RWPE2 (cell line): ENCODE measurements at regions not wholly inside any gene's neighbourhood (a gene's known extent, or its start where the extent isn't known, plus 50 kb on each side); places are given as distances from the start of the nearest gene placed in this dataset.

Source experiments
- ATAC-seq: fragments of 200-7000 bp; cut with Tn5 transposase; 3 replicates; pipeline ENCODE4 v1.9.1; 2021; ENCODE audit warnings: low read depth
- DNase-seq: peaks from one replicate; pipeline ENCODE4 v3.0.0-alpha.2; 2020; ENCODE audit warnings: low spot score
- H3K27ac ChIP-seq: fragments of 450-650 bp; 2 replicates; pipeline ENCODE4 v1.5.1; 2017; ENCODE audit warnings: mild to moderate bottlenecking; ENCODE audit not compliant: poor library complexity, severe bottlenecking
- H3K27me3 ChIP-seq: fragments of 250-450 bp; sonication (Bioruptor Pico); 2 replicates; pipeline ENCODE4 v1.5.1; 2021; ENCODE audit warnings: mild to moderate bottlenecking, moderate library complexity; ENCODE audit not compliant: insufficient read depth, poor library complexity, severe bottlenecking
- H3K36me3 ChIP-seq: fragments of 250-450 bp; sonication (Bioruptor Pico); 2 replicates; pipeline ENCODE4 v1.5.1; 2020; ENCODE audit warnings: low read depth, mild to moderate bottlenecking, moderate library complexity
- H3K4me1 ChIP-seq: fragments of 250-450 bp; sonication (Bioruptor Pico); 2 replicates; pipeline ENCODE4 v1.5.1; 2021; ENCODE audit warnings: mild to moderate bottlenecking, moderate library complexity; ENCODE audit not compliant: insufficient read depth, poor library complexity, severe bottlenecking
- H3K4me3 ChIP-seq: fragments of 250-450 bp; sonication (Bioruptor Pico); 2 replicates; pipeline ENCODE4 v1.5.1; 2021; ENCODE audit warnings: mild to moderate bottlenecking, moderate library complexity; ENCODE audit not compliant: severe bottlenecking
- H3K9me3 ChIP-seq: fragments of 250-450 bp; sonication (Bioruptor Pico); 2 replicates; pipeline ENCODE4 v1.5.1; 2021; ENCODE audit warnings: mild to moderate bottlenecking, moderate library complexity; ENCODE audit not compliant: severe bottlenecking
- TF ChIP-seq, protein P1 (sequence below): fragments of 450-650 bp; IDR thresholded peaks from one replicate; pipeline ENCODE4 v1.5.1; 2017; ENCODE audit warnings: mild to moderate bottlenecking, moderate library complexity; ENCODE audit not compliant: poor library complexity, severe bottlenecking

DNA sequence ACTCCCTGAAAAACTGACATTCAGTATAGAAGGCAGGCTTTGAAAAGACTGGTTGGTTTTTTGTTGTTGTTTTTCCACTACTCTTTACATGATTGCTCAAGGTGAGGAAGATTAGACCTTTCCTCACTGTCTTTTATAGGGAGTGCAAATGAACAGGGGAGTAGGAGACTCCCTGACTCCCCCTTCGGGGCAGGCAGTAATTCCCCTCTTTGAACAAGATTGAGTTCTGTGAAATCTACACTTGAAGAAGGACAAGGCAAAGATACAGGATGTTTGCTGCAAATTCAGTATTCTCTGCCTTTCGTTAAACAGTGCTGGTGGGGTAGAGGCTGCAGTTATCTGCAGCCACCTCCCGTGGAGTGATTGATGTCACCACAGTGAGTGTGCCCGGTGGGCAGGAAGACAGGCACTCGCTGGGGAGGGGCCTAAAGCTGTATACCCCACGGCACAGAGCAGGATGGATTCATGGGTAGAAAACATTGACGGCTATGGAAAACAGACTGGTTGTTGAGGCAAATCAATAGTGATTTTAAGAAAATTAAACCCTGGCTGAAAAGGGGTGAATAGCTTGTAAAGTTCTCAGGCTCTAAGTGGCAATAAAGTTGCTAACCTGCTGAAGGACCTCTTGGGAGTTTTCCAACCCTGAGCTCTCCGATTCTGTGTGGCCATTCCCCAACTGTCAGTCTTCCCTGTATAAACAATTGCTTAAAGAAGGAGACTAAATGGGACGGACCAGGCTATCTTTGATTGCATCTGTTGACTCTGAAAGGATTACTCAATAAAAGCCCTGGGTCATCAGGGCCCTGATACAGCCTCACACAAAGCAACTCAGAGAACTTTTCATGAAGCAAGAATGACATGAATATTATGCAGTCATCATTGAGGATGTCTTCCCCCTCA, 308.3 kb downstream of the TBC1D4 start:
- H3K4me3 ChIP-seq = no peak overlapping the region

GRCh38 chr13:75170311-75170710, 311.7 kb downstream of the TBC1D4 start:
- no peaks in the 10 kb centered on the region for H3K9me3 ChIP-seq
- no peak overlapping the region for H3K27ac ChIP-seq
- H3K27me3 ChIP-seq = no peaks in the 10 kb centered on the region
- DNase-seq (no peak), ATAC-seq (no peak)
- no peaks in the 10 kb centered on the region for H3K4me1 ChIP-seq
- TF ChIP-seq, protein P1, sequence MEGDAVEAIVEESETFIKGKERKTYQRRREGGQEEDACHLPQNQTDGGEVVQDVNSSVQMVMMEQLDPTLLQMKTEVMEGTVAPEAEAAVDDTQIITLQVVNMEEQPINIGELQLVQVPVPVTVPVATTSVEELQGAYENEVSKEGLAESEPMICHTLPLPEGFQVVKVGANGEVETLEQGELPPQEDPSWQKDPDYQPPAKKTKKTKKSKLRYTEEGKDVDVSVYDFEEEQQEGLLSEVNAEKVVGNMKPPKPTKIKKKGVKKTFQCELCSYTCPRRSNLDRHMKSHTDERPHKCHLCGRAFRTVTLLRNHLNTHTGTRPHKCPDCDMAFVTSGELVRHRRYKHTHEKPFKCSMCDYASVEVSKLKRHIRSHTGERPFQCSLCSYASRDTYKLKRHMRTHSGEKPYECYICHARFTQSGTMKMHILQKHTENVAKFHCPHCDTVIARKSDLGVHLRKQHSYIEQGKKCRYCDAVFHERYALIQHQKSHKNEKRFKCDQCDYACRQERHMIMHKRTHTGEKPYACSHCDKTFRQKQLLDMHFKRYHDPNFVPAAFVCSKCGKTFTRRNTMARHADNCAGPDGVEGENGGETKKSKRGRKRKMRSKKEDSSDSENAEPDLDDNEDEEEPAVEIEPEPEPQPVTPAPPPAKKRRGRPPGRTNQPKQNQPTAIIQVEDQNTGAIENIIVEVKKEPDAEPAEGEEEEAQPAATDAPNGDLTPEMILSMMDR = no peak
- H3K4me3 ChIP-seq = no peak overlapping the region
- H3K36me3 ChIP-seq = no peaks in the 10 kb centered on the region

More for the DNA sequence above, 308.3 kb downstream of the TBC1D4 start:
- no peaks in the 10 kb centered on the region for H3K27me3 ChIP-seq
- H3K27ac ChIP-seq = no peak overlapping the region
- ATAC-seq (no peak), DNase-seq (no peak)
- no peaks in the 10 kb centered on the region for H3K4me1 ChIP-seq
- TF ChIP-seq, protein P1 = no peak
- H3K36me3 ChIP-seq = no peaks in the 10 kb centered on the region
- no peaks in the 10 kb centered on the region for H3K9me3 ChIP-seq

- ATAC-seq (no peak), DNase-seq (no peak)
- TF ChIP-seq, protein P1 = no peak
These were observed 316.3 kb downstream of the TBC1D4 start for GRCh38 chr13:75165543-75166230.

GRCh38 chr13:75161804-75162203, 320.2 kb downstream of the TBC1D4 start:
- Histone ChIP-seq H3K36me3 (no peaks in the 10 kb centered on the region), H3K27me3 (no peaks in the 10 kb centered on the region), H3K4me1 (no peaks in the 10 kb centered on the region), H3K9me3 (no peaks in the 10 kb centered on the region), H3K4me3 (no peak overlapping the region), H3K27ac (no peak overlapping the region)
- DNase-seq (no peak), ATAC-seq (no peak)
- TF ChIP-seq, protein P1 = no peak

More at GRCh38 chr13:75165543-75166230, 316.3 kb downstream of the TBC1D4 start:
- H3K4me1 ChIP-seq = no peaks in the 10 kb centered on the region
- no peak overlapping the region for H3K4me3 ChIP-seq
- H3K9me3 ChIP-seq = no peaks in the 10 kb centered on the region
- no peak overlapping the region for H3K27ac ChIP-seq
- H3K27me3 ChIP-seq = no peaks in the 10 kb centered on the region
- H3K36me3 ChIP-seq = no peaks in the 10 kb centered on the region
